ENCODE measurements at regions not wholly inside any gene's neighbourhood (a gene's known extent, or its start where the extent isn't known, plus 50 kb on each side); places are given as distances from the start of the nearest gene placed in this dataset.

- DNase-seq: no peak
These were observed 1198.9 kb upstream of the PCDH7 start for GRCh38 chr4:29521281-29521680.

DNA sequence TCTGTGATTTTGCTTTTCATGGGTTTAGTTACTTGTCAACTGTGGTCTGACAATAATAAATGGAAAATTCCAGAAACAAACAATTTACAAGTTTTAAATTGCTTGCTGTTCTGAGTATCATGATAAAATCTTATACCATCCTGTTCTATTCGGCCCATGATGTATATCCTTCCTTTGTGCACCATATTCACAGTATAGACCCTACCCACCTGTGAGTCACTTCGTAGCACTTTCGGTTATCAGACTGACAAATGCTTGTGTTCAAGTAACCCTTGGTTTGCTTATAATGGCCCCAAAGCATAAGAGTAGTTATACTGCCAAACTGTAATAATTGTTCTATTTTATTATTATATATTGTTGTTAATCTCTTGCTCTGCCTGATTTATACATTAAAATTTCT is 1183.4 kb upstream of the PCDH7 start:
- DNase-seq: no peak

GRCh38 chr4:29538889-29539646 is 1181.1 kb upstream of the PCDH7 start:
- no peak for DNase-seq

GRCh38 chr4:29540439-29541102 is 1179.6 kb upstream of the PCDH7 start:
- no peak for DNase-seq

GRCh38 chr4:29541757-29542156 is 1178.4 kb upstream of the PCDH7 start:
- DNase-seq: no peak

- DNase-seq: no peak
These were observed 1170.8 kb upstream of the PCDH7 start for GRCh38 chr4:29549342-29549741.

GRCh38 chr4:29551821-29552220 is 1168.3 kb upstream of the PCDH7 start:
- no peak for DNase-seq

DNA sequence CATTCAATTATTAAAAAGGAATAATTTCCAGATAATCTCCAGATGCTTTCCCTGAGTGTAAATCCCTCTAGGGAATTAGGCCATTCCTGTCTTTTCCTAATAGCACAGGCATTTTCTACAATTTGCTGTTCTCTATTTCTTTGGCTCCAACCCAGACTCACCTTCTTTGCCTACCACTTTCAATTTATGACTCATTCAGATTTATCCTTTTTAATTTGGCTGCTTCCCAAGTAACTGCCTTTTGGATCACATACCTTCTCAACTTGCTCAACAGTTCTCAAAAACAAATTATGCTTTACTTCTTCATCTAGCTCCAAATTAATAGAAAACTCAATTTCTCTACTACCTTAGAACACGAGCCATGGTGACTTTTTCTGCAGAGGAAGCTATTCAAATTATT is 1166.3 kb upstream of the PCDH7 start:
- no peak for DNase-seq

DNA sequence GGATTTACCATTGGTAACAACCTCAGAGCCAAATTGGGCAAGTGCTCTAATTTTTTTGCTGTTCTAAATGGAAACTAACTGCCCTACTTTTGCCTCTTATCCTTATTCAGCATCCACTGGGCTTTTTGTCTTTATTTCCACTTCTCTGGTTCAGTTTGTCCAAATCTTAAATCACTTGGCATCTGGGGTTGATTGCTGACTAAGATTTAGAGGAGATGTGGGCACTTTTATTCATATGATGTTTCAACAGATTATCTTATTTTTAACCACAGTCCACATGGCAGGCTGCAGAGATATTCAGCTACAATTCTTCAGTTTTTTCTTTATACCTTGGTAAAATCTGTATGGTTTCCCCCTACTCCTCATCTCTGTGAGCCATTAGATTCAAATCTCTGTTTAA is 1161.4 kb upstream of the PCDH7 start:
- no peak for DNase-seq

GRCh38 chr4:29559286-29559685 is 1160.9 kb upstream of the PCDH7 start:
- DNase-seq: no peak

DNA sequence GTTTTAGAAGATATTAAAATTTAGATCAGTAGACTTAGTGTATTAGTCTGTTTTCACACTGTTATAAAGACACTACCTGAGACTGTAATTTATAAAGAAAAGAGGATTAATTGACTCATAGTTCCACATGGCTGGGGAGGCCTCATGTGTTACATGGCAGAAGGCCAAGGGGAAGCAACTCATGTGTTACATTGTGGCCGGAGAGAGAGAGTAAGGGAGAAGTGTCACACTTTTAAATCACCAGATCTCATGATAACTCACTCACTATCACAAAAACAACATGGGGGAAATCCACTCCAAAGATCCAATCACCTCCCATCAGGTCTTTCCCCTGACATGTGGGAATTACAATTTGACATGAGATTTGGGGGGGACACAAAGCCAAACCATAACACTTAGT is 1159.7 kb upstream of the PCDH7 start:
- no peak for DNase-seq

- no peak for DNase-seq
These were observed 1154.9 kb upstream of the PCDH7 start for GRCh38 chr4:29565256-29565655.

DNA sequence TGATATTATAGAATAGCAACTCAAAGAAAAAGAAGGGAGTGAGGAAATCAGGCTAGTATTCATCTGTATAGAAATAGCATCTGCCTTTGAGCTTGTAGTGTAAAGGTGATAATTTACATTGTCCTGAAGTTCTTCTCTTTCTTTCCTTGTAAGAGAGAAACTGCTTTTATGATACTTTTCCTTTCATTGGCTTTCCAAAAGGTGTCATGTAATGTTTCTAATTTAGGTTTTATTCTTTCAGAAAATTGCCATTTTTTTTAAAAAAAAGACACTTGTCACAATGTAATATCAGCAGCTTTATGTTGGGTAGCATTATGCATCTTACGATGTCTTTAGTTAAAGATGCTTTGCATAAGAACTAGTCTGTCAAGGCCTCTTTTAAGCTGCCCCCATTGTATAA is 1153.8 kb upstream of the PCDH7 start:
- DNase-seq: no peak

GRCh38 chr4:29571322-29571721 is 1148.8 kb upstream of the PCDH7 start:
- no peak for DNase-seq

DNA sequence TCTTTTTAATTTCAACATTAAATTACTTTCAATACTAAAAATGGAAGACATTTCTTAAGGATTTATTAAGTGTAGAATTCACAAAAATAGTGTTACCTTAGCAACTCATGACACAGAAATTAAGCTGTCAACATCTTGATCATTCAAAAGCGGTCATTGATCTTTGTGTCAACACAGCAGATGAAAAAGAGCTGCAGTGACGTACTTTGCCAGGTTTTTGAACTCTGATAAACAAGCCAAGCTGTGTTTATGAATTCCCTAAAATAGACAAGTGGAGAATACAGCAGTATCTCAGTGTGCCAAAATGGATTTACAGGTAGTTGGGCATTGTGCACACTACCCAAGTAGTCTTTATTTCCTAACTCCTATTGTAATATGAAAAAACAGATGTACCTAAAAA is 1141.8 kb upstream of the PCDH7 start:
- DNase-seq: no peak

DNA sequence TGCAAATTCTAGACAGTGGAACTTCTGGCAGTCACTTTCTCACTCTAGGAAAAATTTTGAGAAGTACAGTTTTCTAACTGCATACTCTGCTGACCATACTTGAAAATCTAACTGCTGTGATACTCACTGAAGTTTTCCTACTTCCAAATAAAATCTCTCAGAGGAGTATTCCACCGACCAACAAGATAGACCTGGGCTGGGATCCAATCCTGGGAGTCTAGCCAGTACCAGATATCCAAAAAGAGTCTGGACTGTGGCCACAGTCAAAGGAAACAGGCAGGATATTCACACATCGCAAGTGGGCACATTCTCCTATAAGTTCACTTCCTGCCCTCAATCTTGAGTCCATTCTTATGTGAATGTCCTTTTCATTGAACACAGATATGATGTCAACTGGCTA is 1138.7 kb upstream of the PCDH7 start:
- DNase-seq: no peak

DNA sequence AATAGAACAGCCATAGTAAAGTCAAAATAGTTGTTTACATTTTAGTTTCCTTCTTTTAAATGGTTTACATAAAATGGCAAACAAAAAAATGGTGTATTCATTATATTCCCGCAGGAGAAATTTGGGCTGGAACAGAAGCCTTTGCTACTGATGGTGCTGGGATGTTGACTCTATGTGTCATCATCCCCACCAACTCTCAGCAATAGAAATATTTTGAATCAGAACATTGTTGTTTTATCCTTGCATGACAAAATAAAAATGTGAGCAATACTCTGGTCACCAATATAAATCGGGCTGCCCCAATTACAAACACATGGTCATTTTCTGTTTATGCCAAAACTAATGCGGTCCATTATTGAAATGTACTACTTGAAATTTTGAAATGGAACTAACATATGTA is 1131.6 kb upstream of the PCDH7 start:
- DNase-seq: no peak

GRCh38 chr4:29596228-29596627 is 1123.9 kb upstream of the PCDH7 start:
- DNase-seq: no peak

- DNase-seq: peak; percentile 53
These were observed 1101.0 kb upstream of the PCDH7 start for GRCh38 chr4:29619168-29619567.

- DNase-seq: no peak
These were observed 1088.0 kb upstream of the PCDH7 start for GRCh38 chr4:29632199-29632598.

GRCh38 chr4:29636961-29637360 is 1083.2 kb upstream of the PCDH7 start:
- DNase-seq: no peak

- DNase-seq: no peak
These were observed 1066.9 kb upstream of the PCDH7 start for GRCh38 chr4:29653221-29653620.

- DNase-seq: no peak
These were observed 1039.5 kb upstream of the PCDH7 start for GRCh38 chr4:29680644-29681043.

DNA sequence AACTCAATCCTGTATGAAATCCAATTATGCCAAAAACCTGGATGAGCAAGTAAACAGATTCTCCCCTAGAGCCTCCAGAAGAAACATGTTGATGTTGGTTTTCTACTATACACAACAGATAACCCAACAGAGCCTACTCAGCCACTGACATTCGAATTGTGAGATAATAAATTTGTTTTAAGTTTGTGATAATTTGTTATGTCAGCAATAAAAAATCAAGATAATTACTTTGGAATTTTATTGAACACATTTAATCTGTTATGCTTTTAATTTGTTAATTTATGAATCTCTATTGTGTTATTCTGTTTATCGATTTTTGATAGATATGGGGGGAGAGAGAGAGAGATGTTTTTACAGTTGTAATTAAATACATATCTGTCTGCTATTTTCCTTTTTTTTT is 1016.1 kb upstream of the PCDH7 start:
- no peak for DNase-seq

DNA sequence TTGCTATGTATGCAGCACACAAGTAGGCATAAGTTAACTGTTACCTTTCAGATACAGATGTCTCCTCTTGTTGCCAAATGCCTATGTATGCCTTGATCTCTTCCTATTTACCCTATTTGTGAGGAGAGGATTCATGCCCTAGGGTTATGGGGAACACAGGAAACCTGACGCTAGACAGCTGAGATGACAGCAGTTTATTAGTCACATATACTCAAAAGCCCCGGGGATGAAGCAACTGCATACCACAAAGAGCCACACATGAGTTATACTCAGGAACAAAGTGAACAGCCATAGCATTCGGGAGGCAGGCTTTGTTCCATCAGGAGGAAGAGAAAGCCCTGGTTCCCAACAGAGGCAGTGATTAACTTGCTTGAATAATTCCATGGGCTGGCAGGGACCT is 1011.7 kb upstream of the PCDH7 start:
- no peak for DNase-seq
